Astrocyte (in vitro differentiated cells and primary cell): ENCODE measurements at regions not wholly inside any gene's neighbourhood (a gene's known extent, or its start where the extent isn't known, plus 50 kb on each side); places are given as distances from the start of the nearest gene placed in this dataset.
A peak's percentile ranks its signal among the peaks of the same experiment; 100 is the strongest.

Experiments used
- DNase-seq: peaks from one replicate; pipeline ENCODE4 v3.0.0-alpha.2; 2010; ENCODE audit warnings: low read depth
- FAIRE-seq: peaks from 2 replicates; lab custom pipeline; 2011; peaks lifted over from hg19 to GRCh38; lab: Jason Lieb, UNC
- H2AFZ ChIP-seq: 2 replicates; pipeline ENCODE4 v1.6.0; 2012; ENCODE audit warnings: low read depth, low read length, inconsistent platforms
- H3K27ac ChIP-seq: 2 replicates; pipeline ENCODE4 v1.5.1; 2011; ENCODE audit warnings: low read depth, low read length, inconsistent platforms
- H3K27me3 ChIP-seq: 2 replicates; pipeline ENCODE4 v1.6.0; 2011; ENCODE audit warnings: low read length, inconsistent platforms; ENCODE audit not compliant: insufficient read depth
- H3K36me3 ChIP-seq: 2 replicates; pipeline ENCODE4 v1.5.1; 2011; ENCODE audit warnings: low read length, inconsistent platforms; ENCODE audit not compliant: insufficient read depth
- H3K4me1 ChIP-seq: 2 replicates; pipeline ENCODE4 v1.5.1; 2011; ENCODE audit warnings: low read length, inconsistent platforms; ENCODE audit not compliant: insufficient read depth
- H3K4me2 ChIP-seq: 2 replicates; pipeline ENCODE4 v1.6.0; 2012; ENCODE audit warnings: low read length, inconsistent platforms
- H3K4me3 ChIP-seq: 2 replicates; pipeline ENCODE4 v1.5.1; 2011; ENCODE audit warnings: low read depth, mild to moderate bottlenecking, low read length, inconsistent platforms; ENCODE audit not compliant: insufficient read depth
- H3K79me2 ChIP-seq: 2 replicates; pipeline ENCODE4 v1.6.0; 2012; ENCODE audit warnings: mild to moderate bottlenecking, low read length, inconsistent platforms; ENCODE audit not compliant: insufficient read depth
- H3K9ac ChIP-seq: 2 replicates; pipeline ENCODE4 v1.6.0; 2012; ENCODE audit warnings: mild to moderate bottlenecking, low read length, inconsistent platforms
- H3K9me3 ChIP-seq: 2 replicates; pipeline ENCODE4 v1.5.1; 2012; ENCODE audit warnings: low read depth, mild to moderate bottlenecking, low read length, inconsistent platforms; ENCODE audit not compliant: insufficient read depth
- H4K20me1 ChIP-seq: 2 replicates; pipeline ENCODE4 v1.6.0; 2012; ENCODE audit warnings: low read length, inconsistent platforms; ENCODE audit not compliant: insufficient read depth
- H3K27ac Mint-ChIP-seq: one replicate; pipeline ENCODE4 v1.8.0; 2021; ENCODE audit warnings: mild to moderate bottlenecking, mixed read lengths; ENCODE audit not compliant: unreplicated experiment
- H3K27me3 Mint-ChIP-seq: one replicate; pipeline ENCODE4 v1.8.0; 2021; ENCODE audit warnings: low read depth, mixed read lengths; ENCODE audit not compliant: unreplicated experiment
- H3K36me3 Mint-ChIP-seq: one replicate; pipeline ENCODE4 v1.8.0; 2021; ENCODE audit warnings: low read depth, mixed read lengths; ENCODE audit not compliant: unreplicated experiment
- H3K4me1 Mint-ChIP-seq: one replicate; pipeline ENCODE4 v1.8.0; 2021; ENCODE audit warnings: low read depth, mixed read lengths; ENCODE audit not compliant: unreplicated experiment
- H3K4me3 Mint-ChIP-seq: one replicate; pipeline ENCODE4 v1.8.0; 2021; ENCODE audit warnings: mild to moderate bottlenecking, moderate library complexity, mixed read lengths; ENCODE audit not compliant: unreplicated experiment
- H3K9me3 Mint-ChIP-seq: one replicate; pipeline ENCODE4 v1.8.0; 2021; ENCODE audit warnings: mild to moderate bottlenecking, mixed read lengths; ENCODE audit not compliant: unreplicated experiment
- EZH2 ChIP-seq: IDR thresholded peaks from 2 replicates; pipeline ENCODE4 v1.6.1; 2012; ENCODE audit warnings: mild to moderate bottlenecking, low read length, inconsistent platforms; ENCODE audit not compliant: insufficient read depth
- TF ChIP-seq, protein P1 (sequence below): IDR thresholded peaks from 2 replicates; pipeline ENCODE4 v1.5.1; 2011; ENCODE audit warnings: low read depth, mild to moderate bottlenecking, inconsistent platforms, low read length, moderate library complexity; ENCODE audit not compliant: insufficient read depth

DNA sequence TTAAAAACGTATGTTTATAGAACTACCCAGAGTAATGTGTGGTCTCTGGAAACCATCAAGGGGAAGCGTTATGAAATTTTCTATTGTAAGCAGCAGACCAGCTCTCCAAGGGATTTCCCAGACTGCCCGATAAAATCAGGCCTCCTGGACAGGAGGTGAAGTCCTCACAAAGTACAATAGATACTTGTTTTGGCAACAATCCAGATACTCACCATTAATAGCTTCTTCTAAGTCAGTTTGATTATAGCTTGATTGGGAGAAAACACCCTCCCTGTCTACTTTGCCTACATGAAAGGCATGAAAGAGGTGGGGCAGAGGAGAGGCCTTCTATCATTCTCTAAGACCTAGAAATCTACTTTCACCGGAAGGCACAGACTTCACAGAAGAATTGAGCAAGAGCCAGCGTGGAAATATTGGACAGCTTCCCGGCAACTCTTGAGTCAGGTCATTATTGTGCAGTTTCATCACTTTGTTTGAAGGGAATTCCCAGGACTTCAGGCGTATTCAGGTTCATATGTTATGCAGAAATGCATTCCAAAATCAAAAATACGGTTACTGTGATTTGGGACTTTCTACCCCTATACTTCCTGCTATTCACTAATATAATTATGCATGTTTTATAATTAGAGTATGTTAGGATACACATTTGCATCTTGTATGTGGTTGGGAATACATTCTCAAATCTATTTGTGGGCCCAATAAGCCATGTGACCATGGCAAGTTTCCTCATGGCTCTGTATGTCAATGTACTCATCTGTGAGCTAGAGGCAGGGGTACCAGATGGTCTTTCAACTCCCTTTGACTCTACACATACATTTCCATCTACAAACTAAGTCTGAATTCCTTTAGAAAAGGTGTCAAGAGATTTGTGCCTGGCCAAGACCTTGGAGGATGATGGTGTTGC lies 103.5 kb downstream of the CD47 start:
- TF ChIP-seq EZH2 = no peak
- TF ChIP-seq, protein P1, sequence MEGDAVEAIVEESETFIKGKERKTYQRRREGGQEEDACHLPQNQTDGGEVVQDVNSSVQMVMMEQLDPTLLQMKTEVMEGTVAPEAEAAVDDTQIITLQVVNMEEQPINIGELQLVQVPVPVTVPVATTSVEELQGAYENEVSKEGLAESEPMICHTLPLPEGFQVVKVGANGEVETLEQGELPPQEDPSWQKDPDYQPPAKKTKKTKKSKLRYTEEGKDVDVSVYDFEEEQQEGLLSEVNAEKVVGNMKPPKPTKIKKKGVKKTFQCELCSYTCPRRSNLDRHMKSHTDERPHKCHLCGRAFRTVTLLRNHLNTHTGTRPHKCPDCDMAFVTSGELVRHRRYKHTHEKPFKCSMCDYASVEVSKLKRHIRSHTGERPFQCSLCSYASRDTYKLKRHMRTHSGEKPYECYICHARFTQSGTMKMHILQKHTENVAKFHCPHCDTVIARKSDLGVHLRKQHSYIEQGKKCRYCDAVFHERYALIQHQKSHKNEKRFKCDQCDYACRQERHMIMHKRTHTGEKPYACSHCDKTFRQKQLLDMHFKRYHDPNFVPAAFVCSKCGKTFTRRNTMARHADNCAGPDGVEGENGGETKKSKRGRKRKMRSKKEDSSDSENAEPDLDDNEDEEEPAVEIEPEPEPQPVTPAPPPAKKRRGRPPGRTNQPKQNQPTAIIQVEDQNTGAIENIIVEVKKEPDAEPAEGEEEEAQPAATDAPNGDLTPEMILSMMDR = no peak
- Histone ChIP-seq H3K4me1 (peaks cover 30% of the 10 kb centered on the region), H3K9me3 (no peaks in the 10 kb centered on the region), H3K4me3 (no peak overlapping the region), H2AFZ (no peak overlapping the region), H4K20me1 (no peaks in the 10 kb centered on the region), H3K4me2 (peak overlapping the region; percentile 14), H3K36me3 (no peaks in the 10 kb centered on the region), H3K79me2 (no peaks in the 10 kb centered on the region), H3K27me3 (no peaks in the 10 kb centered on the region), H3K9ac (peak overlapping the region; percentile 24), H3K27ac (peak overlapping the region; percentile 56)
- peak; percentile 97 for DNase-seq
- Mint-ChIP-seq H3K4me1 (no peaks in the 10 kb centered on the region), H3K9me3 (peaks cover 2% of the 10 kb centered on the region), H3K27me3 (peaks cover 8% of the 10 kb centered on the region), H3K4me3 (no peak overlapping the region), H3K36me3 (no peaks in the 10 kb centered on the region), H3K27ac (no peak overlapping the region)
- FAIRE-seq = peak; percentile 45

DNA sequence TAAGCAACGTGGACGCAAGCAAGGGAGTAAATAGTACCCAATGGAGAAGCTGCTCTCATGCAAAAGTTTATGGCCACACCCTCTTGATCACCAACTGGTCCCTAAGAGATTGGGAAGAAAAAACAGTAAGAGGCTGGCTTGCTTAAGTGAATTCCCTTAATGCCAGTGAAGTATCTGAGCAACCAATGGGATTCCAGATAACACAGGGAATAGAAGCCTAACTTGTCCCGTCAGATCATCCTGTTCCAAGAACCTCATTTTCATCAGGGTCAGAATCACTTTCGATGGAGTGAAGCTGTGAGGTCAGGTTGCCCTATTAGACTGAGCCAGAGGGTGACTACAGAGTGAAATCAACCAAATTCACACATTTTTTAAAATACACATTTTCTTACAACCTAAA lies 104.3 kb downstream of the CD47 start:
- Histone ChIP-seq H2AFZ (no peak overlapping the region), H3K4me2 (no peak overlapping the region)

More for the DNA sequence above, 104.3 kb downstream of the CD47 start:
- no peak for FAIRE-seq
- Mint-ChIP-seq H3K4me1 (peaks cover 4% of the 10 kb centered on the region), H3K27ac (no peak overlapping the region), H3K36me3 (no peaks in the 10 kb centered on the region), H3K27me3 (peaks cover 8% of the 10 kb centered on the region), H3K4me3 (no peak overlapping the region), H3K9me3 (peaks cover 2% of the 10 kb centered on the region)
- no peaks in the 10 kb centered on the region for H3K27me3 ChIP-seq
- H3K9ac ChIP-seq = no peak overlapping the region
- peaks cover 30% of the 10 kb centered on the region for H3K4me1 ChIP-seq
- no peaks in the 10 kb centered on the region for H3K36me3 ChIP-seq
- TF ChIP-seq, protein P1 = no peak
- no peak for TF ChIP-seq EZH2
- no peaks in the 10 kb centered on the region for H3K9me3 ChIP-seq
- H3K27ac ChIP-seq = peak overlapping the region; percentile 56
- no peaks in the 10 kb centered on the region for H3K79me2 ChIP-seq
- no peaks in the 10 kb centered on the region for H4K20me1 ChIP-seq
- DNase-seq = no peak
- no peak overlapping the region for H3K4me3 ChIP-seq
